ENCODE measurements at regions not wholly inside any gene's neighbourhood (a gene's known extent, or its start where the extent isn't known, plus 50 kb on each side); places are given as distances from the start of the nearest gene placed in this dataset.

GRCh38 chr6:134432036-134432435 lies 114.1 kb upstream of the SGK1 start:
- no peak for TF ChIP-seq POLR2A (IDR thresholded peaks at IDR 0.05)
- TF ChIP-seq, protein P1, sequence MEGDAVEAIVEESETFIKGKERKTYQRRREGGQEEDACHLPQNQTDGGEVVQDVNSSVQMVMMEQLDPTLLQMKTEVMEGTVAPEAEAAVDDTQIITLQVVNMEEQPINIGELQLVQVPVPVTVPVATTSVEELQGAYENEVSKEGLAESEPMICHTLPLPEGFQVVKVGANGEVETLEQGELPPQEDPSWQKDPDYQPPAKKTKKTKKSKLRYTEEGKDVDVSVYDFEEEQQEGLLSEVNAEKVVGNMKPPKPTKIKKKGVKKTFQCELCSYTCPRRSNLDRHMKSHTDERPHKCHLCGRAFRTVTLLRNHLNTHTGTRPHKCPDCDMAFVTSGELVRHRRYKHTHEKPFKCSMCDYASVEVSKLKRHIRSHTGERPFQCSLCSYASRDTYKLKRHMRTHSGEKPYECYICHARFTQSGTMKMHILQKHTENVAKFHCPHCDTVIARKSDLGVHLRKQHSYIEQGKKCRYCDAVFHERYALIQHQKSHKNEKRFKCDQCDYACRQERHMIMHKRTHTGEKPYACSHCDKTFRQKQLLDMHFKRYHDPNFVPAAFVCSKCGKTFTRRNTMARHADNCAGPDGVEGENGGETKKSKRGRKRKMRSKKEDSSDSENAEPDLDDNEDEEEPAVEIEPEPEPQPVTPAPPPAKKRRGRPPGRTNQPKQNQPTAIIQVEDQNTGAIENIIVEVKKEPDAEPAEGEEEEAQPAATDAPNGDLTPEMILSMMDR (IDR thresholded peaks at IDR 0.05) = no peak
